H1 (cell line): ENCODE measurements at regions not wholly inside any gene's neighbourhood (a gene's known extent, or its start where the extent isn't known, plus 50 kb on each side); places are given as distances from the start of the nearest gene placed in this dataset.

Source experiments
- CTCF ChIA-PET: fragments of 300-600 bp; sonication (Branson Sonifier 250); formaldehyde crosslinking; loops from one replicate; lab custom pipeline; 2021; ENCODE audit not compliant: partially characterized antibody; lab: Charles Lee
- POLR2A ChIA-PET: fragments of 300-600 bp; sonication (Branson Sonifier 250); formaldehyde crosslinking; loops from one replicate; lab custom pipeline; 2021; ENCODE audit warnings: inconsistent platforms; ENCODE audit not compliant: partially characterized antibody; lab: Charles Lee
- DNase-seq, 2 experiments: peaks; one replicate each; pipeline versions ENCODE4 v3.0.0 to v3.0.0-alpha.2; 2010 to 2022; ENCODE audit warnings: low spot score in 2 of 2, low read depth in 1 of 2, mixed read lengths in 1 of 2
- FAIRE-seq: peaks from 2 replicates; lab custom pipeline; 2011; peaks lifted over from hg19 to GRCh38; lab: Jason Lieb, UNC
- H2AFZ ChIP-seq: 2 replicates; pipeline ENCODE4 v1.8.1; 2012; ENCODE audit warnings: low read length, inconsistent platforms
- H2AK5ac ChIP-seq: 2 replicates; pipeline ENCODE4 v1.6.1; 2013; ENCODE audit warnings: low read depth, low read length
- H2BK120ac ChIP-seq: replicated peaks from 2 replicates; pipeline ENCODE3; 2013; ENCODE audit warnings: low read depth, low read length, inconsistent platforms
- H2BK12ac ChIP-seq: 2 replicates; pipeline ENCODE4 v1.6.1; 2013; ENCODE audit warnings: low read depth, low read length
- H2BK15ac ChIP-seq: 2 replicates; pipeline ENCODE4 v1.6.1; 2013; ENCODE audit warnings: low read length
- H2BK20ac ChIP-seq: 2 replicates; pipeline ENCODE4 v1.6.1; 2013; ENCODE audit warnings: low read length
- H2BK5ac ChIP-seq: 2 replicates; pipeline ENCODE4 v1.6.1; 2013; ENCODE audit warnings: low read depth, low read length
- H3K14ac ChIP-seq: 2 replicates; pipeline ENCODE4 v1.6.1; 2013; ENCODE audit warnings: inconsistent platforms; ENCODE audit not compliant: insufficient read length
- H3K18ac ChIP-seq: 2 replicates; pipeline ENCODE4 v1.6.1; 2013; ENCODE audit warnings: low read length; ENCODE audit errors: extremely low read depth
- H3K23ac ChIP-seq: 2 replicates; pipeline ENCODE4 v1.6.1; 2013; ENCODE audit warnings: inconsistent platforms; ENCODE audit not compliant: insufficient read length
- H3K23me2 ChIP-seq: 2 replicates; pipeline ENCODE4 v1.6.1; 2013; ENCODE audit warnings: low read depth, low read length
- H3K27ac ChIP-seq: 2 replicates; pipeline ENCODE4 v1.6.1; 2011; ENCODE audit warnings: low read depth, low read length, inconsistent platforms
- H3K27me3 ChIP-seq, 4 experiments: replicated peaks in 1 of 4; 1 replicate in 1 of 4; 2 replicates in 3 of 4; pipeline versions ENCODE4 v1.6.1 to v1.8.1; 2011 to 2013; ENCODE audit warnings: low read length in 3 of 4, mild to moderate bottlenecking in 3 of 4, inconsistent platforms in 2 of 4, mixed read lengths in 2 of 4, moderate library complexity in 1 of 4; ENCODE audit not compliant: control insufficient read depth in 3 of 4, insufficient read depth in 3 of 4; ENCODE audit errors: extremely low read depth in 1 of 4
- H3K36me3 ChIP-seq, 4 experiments: 2 replicates each; pipeline versions ENCODE4 v1.6.1 to v1.8.1; 2011 to 2013; ENCODE audit warnings: mild to moderate bottlenecking in 4 of 4, low read length in 3 of 4, moderate library complexity in 2 of 4, control low read depth in 1 of 4, inconsistent platforms in 1 of 4; ENCODE audit not compliant: insufficient read depth in 4 of 4, control insufficient read depth in 2 of 4
- H3K4ac ChIP-seq: replicated peaks from 2 replicates; pipeline ENCODE3; 2013; ENCODE audit warnings: low read length, low read depth, mixed read lengths, inconsistent platforms; ENCODE audit not compliant: insufficient read length
- H3K4me1 ChIP-seq, 4 experiments: replicated peaks in 1 of 4; 1 replicate in 1 of 4; 2 replicates in 3 of 4; pipeline versions ENCODE4 v1.6.1 to v1.8.1; 2011 to 2013; ENCODE audit warnings: low read length in 3 of 4, inconsistent platforms in 2 of 4, mixed read lengths in 1 of 4; ENCODE audit not compliant: insufficient read depth in 4 of 4, control insufficient read depth in 3 of 4
- H3K4me2 ChIP-seq, 2 experiments: 2 replicates each; pipeline versions ENCODE4 v1.6.1 to v1.8.1; 2011 to 2013; ENCODE audit warnings: low read depth in 2 of 2, low read length in 2 of 2, control low read depth in 1 of 2, inconsistent platforms in 1 of 2, mild to moderate bottlenecking in 1 of 2; ENCODE audit not compliant: insufficient read depth in 1 of 2
- H3K4me3 ChIP-seq, 4 experiments: fragments of 200-600, 300-600 bp in 1 of 4; sonication (generic), shearing (Covaris generic), sonication (Bioruptor Twin) in 1 of 4; 2 replicates each; pipeline versions ENCODE4 v1.5.1 to v1.8.1; 2011 to 2016; ENCODE audit warnings: low read length in 4 of 4, low read depth in 3 of 4, control low read depth in 2 of 4, inconsistent platforms in 2 of 4, mild to moderate bottlenecking in 2 of 4, mixed read lengths in 1 of 4, moderate library complexity in 1 of 4; ENCODE audit not compliant: insufficient read depth in 2 of 4; ENCODE audit errors: extremely low read depth in 1 of 4
- H3K56ac ChIP-seq: replicated peaks from 2 replicates; pipeline ENCODE3; 2013; ENCODE audit warnings: low read depth, mild to moderate bottlenecking, mixed read lengths, low read length, inconsistent platforms; ENCODE audit not compliant: insufficient read length
- H3K79me1 ChIP-seq: 2 replicates; pipeline ENCODE4 v1.6.1; 2013; ENCODE audit warnings: low read depth, low read length, control low read depth
- H3K79me2 ChIP-seq, 2 experiments: 2 replicates each; pipeline versions ENCODE4 v1.6.1 to v1.8.1; 2012 to 2013; ENCODE audit warnings: low read length in 2 of 2, mild to moderate bottlenecking in 2 of 2, inconsistent platforms in 1 of 2; ENCODE audit not compliant: insufficient read depth in 2 of 2, control insufficient read depth in 1 of 2
- H3K9ac ChIP-seq, 4 experiments: replicated peaks in 1 of 4; 1 replicate in 1 of 4; 2 replicates in 3 of 4; pipeline versions ENCODE4 v1.6.1 to v1.8.1; 2011 to 2013; ENCODE audit warnings: low read depth in 3 of 4, low read length in 3 of 4, control low read depth in 2 of 4, mild to moderate bottlenecking in 2 of 4, moderate library complexity in 2 of 4, inconsistent platforms in 1 of 4; ENCODE audit errors: extremely low read depth in 1 of 4
- H3K9me3 ChIP-seq, 2 experiments: 2 replicates each; pipeline versions ENCODE4 v1.6.1 to v1.8.1; 2012 to 2013; ENCODE audit warnings: mild to moderate bottlenecking in 2 of 2, moderate library complexity in 2 of 2, control low read depth in 1 of 2, inconsistent platforms in 1 of 2, low read depth in 1 of 2, low read length in 1 of 2, mixed read lengths in 1 of 2; ENCODE audit not compliant: insufficient read depth in 2 of 2
- H4K20me1 ChIP-seq, 2 experiments: replicated peaks in 1 of 2; 2 replicates each; pipeline versions ENCODE3 to v1.8.1; 2011 to 2013; ENCODE audit warnings: inconsistent platforms in 2 of 2, low read length in 2 of 2, mild to moderate bottlenecking in 1 of 2; ENCODE audit not compliant: insufficient read depth in 2 of 2, control insufficient read depth in 1 of 2
- H4K5ac ChIP-seq: 2 replicates; pipeline ENCODE4 v1.6.1; 2013; ENCODE audit warnings: low read length, low read depth, mixed read lengths, inconsistent platforms; ENCODE audit not compliant: insufficient read length
- H4K8ac ChIP-seq: 2 replicates; pipeline ENCODE4 v1.8.0; 2013; ENCODE audit warnings: mild to moderate bottlenecking, moderate library complexity, low read length, inconsistent platforms; ENCODE audit not compliant: insufficient read depth; ENCODE audit errors: extremely low read depth
- H4K91ac ChIP-seq: replicated peaks from 2 replicates; pipeline ENCODE3; 2013; ENCODE audit warnings: low read length, mixed read lengths, inconsistent platforms; ENCODE audit not compliant: insufficient read length
- BCL11A ChIP-seq, 2 experiments: IDR thresholded peaks; one replicate each; pipeline ENCODE4 v1.6.1; 2011; ENCODE audit warnings: low read depth in 2 of 2, low read length in 2 of 2, mild to moderate bottlenecking in 2 of 2
- EZH2 ChIP-seq: fragments of 200-600 bp; sonication (generic); IDR thresholded peaks from 2 replicates; pipeline ENCODE4 v1.7.1; 2012; ENCODE audit warnings: low read depth, mild to moderate bottlenecking, moderate library complexity, low read length, inconsistent platforms; ENCODE audit not compliant: severe bottlenecking
- HDAC2 ChIP-seq, 2 experiments: fragments of 300-600 bp in 1 of 2; sonication (generic) in 1 of 2; IDR thresholded peaks; 2 replicates each; pipeline ENCODE4 v1.6.1; 2011 to 2012; ENCODE audit warnings: low read depth in 2 of 2, low read length in 2 of 2, mild to moderate bottlenecking in 2 of 2, moderate library complexity in 2 of 2, borderline replicate concordance in 1 of 2, inconsistent platforms in 1 of 2
- KDM5A ChIP-seq: fragments of 200-600 bp; IDR thresholded peaks from 2 replicates; pipeline ENCODE4 v1.7.1; 2012; ENCODE audit warnings: mild to moderate bottlenecking, low read length, inconsistent platforms, mixed read lengths
- RBBP5 ChIP-seq: IDR thresholded peaks from 2 replicates; pipeline ENCODE4 v1.7.1; 2012; ENCODE audit warnings: low read depth, mild to moderate bottlenecking, inconsistent platforms, low read length, moderate library complexity, borderline replicate concordance
- SP4 ChIP-seq: IDR thresholded peaks from 2 replicates; pipeline ENCODE4 v1.6.1; 2012; ENCODE audit warnings: low read length, inconsistent platforms
- SRF ChIP-seq: IDR thresholded peaks from 2 replicates; pipeline ENCODE4 v1.6.1; 2011; ENCODE audit warnings: mild to moderate bottlenecking, low read depth, low read length, moderate library complexity
- TBP ChIP-seq: IDR thresholded peaks from 2 replicates; pipeline ENCODE4 v1.6.1; 2011; ENCODE audit warnings: low read depth, low read length, improper control_type of control experiment
- YY1 ChIP-seq: IDR thresholded peaks from 2 replicates; pipeline ENCODE4 v1.6.1; 2011; ENCODE audit warnings: low read depth, mild to moderate bottlenecking, low read length
- WGBS, 2 experiments: shearing (Covaris generic) in 1 of 2; methylation state at CpG; one replicate each; pipeline versions ENCODE4 v1.1.6 to v1.1.7; 2013 to 2015; ENCODE audit warnings: low lambda C conversion rate in 2 of 2, mixed read lengths in 2 of 2, inconsistent platforms in 1 of 2, low coverage in 1 of 2, missing lambda C conversion rate in 1 of 2; ENCODE audit not compliant: insufficient replicate concordance in 2 of 2, insufficient coverage in 1 of 2, insufficient read length in 1 of 2; ENCODE audit errors: extremely low coverage in 1 of 2, missing lambda C conversion rate in 1 of 2; 5-methylcytosine and 5-hydroxymethylcytosine counted together
- TF ChIP-seq, protein P1 (sequence below), 3 experiments: IDR thresholded peaks; 1 replicate in 2 of 3; 2 replicates in 1 of 3; pipeline versions ENCODE4 v1.5.1 to v1.6.1; 2011; ENCODE audit warnings: low read length in 3 of 3, mild to moderate bottlenecking in 3 of 3, inconsistent platforms in 2 of 3, low read depth in 1 of 3, moderate library complexity in 1 of 3; ENCODE audit not compliant: insufficient read depth in 1 of 3; ENCODE audit errors: control extremely low read depth in 1 of 3
- TF ChIP-seq, protein P2 (sequence below): IDR thresholded peaks from 2 replicates; pipeline ENCODE4 v1.6.1; 2012; ENCODE audit warnings: low read length, inconsistent platforms

DNA sequence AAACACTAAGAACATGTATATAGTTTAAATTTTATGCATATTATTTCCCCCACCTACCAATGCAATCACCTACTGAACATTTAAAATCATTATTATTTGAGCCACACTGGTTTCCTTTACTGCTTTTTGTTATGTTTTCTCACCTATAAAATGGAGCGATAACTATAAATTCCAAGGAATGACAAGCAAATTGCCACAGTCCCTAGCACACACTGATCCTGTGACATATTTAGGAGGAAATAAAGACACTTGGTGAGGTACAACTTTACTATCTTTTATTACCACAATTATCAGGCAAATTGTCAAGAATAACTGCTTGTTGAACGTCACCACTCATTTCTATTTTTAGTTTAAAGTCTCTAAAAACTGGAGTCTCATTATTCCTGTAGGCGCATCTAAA is 1693.6 kb downstream of the EFNA5 start:
- H3K27me3 ChIP-seq, result no peaks in the 10 kb centered on the region
- H3K79me2 ChIP-seq, result no peaks in the 10 kb centered on the region
- H3K4me2 ChIP-seq, result no peak overlapping the region
- no peak for DNase-seq
- H3K27ac ChIP-seq, result no peak overlapping the region
- H4K20me1 ChIP-seq, result no peaks in the 10 kb centered on the region
- H3K79me1 ChIP-seq, result no peaks in the 10 kb centered on the region
- ChIA-PET CTCF (no interaction called here), POLR2A (no interaction called here)
- no peak overlapping the region for H2BK20ac ChIP-seq
- no peak overlapping the region for H2BK5ac ChIP-seq
- no peaks in the 10 kb centered on the region for H3K36me3 ChIP-seq
- no peak overlapping the region for H2BK12ac ChIP-seq
- no peak overlapping the region for H4K8ac ChIP-seq
- no peaks in the 10 kb centered on the region for H3K9me3 ChIP-seq
- H4K5ac ChIP-seq, result no peak overlapping the region
- FAIRE-seq, result no peak
- H2AK5ac ChIP-seq, result no peak overlapping the region
- no peak overlapping the region for H2BK15ac ChIP-seq
- no peak overlapping the region for H2BK120ac ChIP-seq
- no peak overlapping the region for H3K9ac ChIP-seq
- H2AFZ ChIP-seq, result no peak overlapping the region
- H4K91ac ChIP-seq, result no peak overlapping the region
- H3K4ac ChIP-seq, result no peak overlapping the region
- no peak overlapping the region for H3K14ac ChIP-seq
- H3K4me1 ChIP-seq, result no peaks in the 10 kb centered on the region
- H3K18ac ChIP-seq, result no peak overlapping the region
- H3K23ac ChIP-seq, result no peak overlapping the region
- H3K56ac ChIP-seq, result no peak overlapping the region
- H3K4me3 ChIP-seq, result no peak overlapping the region
- no peaks in the 10 kb centered on the region for H3K23me2 ChIP-seq
- WGBS, 2 experiments, result 94% methylated on average over 3 of the region's 3 CpGs; no CpG with 5 or more reads in 1 of the 2 experiments
- TF ChIP-seq EZH2 (no peak), HDAC2 (IDR thresholded peaks at IDR 0.05; ENCODE audit: borderline replicate concordance in 1 of 2, low read depth in 2 of 2, low read length in 2 of 2) (no peak), SP4 (no peak), RBBP5 (no peak), YY1 (no peak), TBP (no peak), KDM5A (no peak), SRF (no peak), BCL11A (IDR thresholded peaks at IDR 0.05; ENCODE audit: low read depth in 2 of 2, low read length in 2 of 2) (no peak)
- TF ChIP-seq, protein P1, sequence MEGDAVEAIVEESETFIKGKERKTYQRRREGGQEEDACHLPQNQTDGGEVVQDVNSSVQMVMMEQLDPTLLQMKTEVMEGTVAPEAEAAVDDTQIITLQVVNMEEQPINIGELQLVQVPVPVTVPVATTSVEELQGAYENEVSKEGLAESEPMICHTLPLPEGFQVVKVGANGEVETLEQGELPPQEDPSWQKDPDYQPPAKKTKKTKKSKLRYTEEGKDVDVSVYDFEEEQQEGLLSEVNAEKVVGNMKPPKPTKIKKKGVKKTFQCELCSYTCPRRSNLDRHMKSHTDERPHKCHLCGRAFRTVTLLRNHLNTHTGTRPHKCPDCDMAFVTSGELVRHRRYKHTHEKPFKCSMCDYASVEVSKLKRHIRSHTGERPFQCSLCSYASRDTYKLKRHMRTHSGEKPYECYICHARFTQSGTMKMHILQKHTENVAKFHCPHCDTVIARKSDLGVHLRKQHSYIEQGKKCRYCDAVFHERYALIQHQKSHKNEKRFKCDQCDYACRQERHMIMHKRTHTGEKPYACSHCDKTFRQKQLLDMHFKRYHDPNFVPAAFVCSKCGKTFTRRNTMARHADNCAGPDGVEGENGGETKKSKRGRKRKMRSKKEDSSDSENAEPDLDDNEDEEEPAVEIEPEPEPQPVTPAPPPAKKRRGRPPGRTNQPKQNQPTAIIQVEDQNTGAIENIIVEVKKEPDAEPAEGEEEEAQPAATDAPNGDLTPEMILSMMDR (IDR thresholded peaks at IDR 0.05; ENCODE audit: control extremely low read depth in 1 of 3, insufficient read depth in 1 of 3, low read depth in 1 of 3, low read length in 3 of 3), result no peak
- TF ChIP-seq, protein P2, sequence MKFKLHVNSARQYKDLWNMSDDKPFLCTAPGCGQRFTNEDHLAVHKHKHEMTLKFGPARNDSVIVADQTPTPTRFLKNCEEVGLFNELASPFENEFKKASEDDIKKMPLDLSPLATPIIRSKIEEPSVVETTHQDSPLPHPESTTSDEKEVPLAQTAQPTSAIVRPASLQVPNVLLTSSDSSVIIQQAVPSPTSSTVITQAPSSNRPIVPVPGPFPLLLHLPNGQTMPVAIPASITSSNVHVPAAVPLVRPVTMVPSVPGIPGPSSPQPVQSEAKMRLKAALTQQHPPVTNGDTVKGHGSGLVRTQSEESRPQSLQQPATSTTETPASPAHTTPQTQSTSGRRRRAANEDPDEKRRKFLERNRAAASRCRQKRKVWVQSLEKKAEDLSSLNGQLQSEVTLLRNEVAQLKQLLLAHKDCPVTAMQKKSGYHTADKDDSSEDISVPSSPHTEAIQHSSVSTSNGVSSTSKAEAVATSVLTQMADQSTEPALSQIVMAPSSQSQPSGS, result no peak
